Retinal pigment epithelial cell (primary cell): ENCODE measurements at regions not wholly inside any gene's neighbourhood (a gene's known extent, or its start where the extent isn't known, plus 50 kb on each side); places are given as distances from the start of the nearest gene placed in this dataset.
"Not testable (repeated sequence)": the region's sequence is repeated elsewhere in the genome, so short reads cannot be mapped to it uniquely, and the experiment has no call there.

Experiments used
- DNase-seq: peaks from one replicate; pipeline ENCODE4 v3.0.0-alpha.2; 2010; ENCODE audit warnings: low read depth
- H3K4me3 ChIP-seq: 2 replicates; pipeline ENCODE4 v1.5.1; 2011; ENCODE audit warnings: mild to moderate bottlenecking, low read length, control low read depth, moderate library complexity
- CTCF ChIP-seq: conservative IDR thresholded peaks from 2 replicates; pipeline ENCODE4 v1.5.1; 2011; ENCODE audit warnings: low read depth, low read length, control low read depth, inconsistent platforms

- TF ChIP-seq CTCF = no peak
- no peak overlapping the region for H3K4me3 ChIP-seq
- no peak for DNase-seq
Measured at GRCh38 chr4:16415751-16416150, 189.5 kb upstream of the TAPT1 start.

- H3K4me3 ChIP-seq = no peak overlapping the region
- no peak for TF ChIP-seq CTCF
Measured at GRCh38 chr4:16413814-16414555, 187.7 kb upstream of the TAPT1 start.

GRCh38 chr4:16411501-16412085, 185.3 kb upstream of the TAPT1 start:
- H3K4me3 ChIP-seq = no peak overlapping the region
- TF ChIP-seq CTCF = no peak
- DNase-seq = no peak

More at GRCh38 chr4:16413814-16414555, 187.7 kb upstream of the TAPT1 start:
- no peak for DNase-seq

GRCh38 chr4:16393216-16393615, 166.9 kb upstream of the TAPT1 start:
- H3K4me3 ChIP-seq, DNase-seq: not testable (repeated sequence)

DNA sequence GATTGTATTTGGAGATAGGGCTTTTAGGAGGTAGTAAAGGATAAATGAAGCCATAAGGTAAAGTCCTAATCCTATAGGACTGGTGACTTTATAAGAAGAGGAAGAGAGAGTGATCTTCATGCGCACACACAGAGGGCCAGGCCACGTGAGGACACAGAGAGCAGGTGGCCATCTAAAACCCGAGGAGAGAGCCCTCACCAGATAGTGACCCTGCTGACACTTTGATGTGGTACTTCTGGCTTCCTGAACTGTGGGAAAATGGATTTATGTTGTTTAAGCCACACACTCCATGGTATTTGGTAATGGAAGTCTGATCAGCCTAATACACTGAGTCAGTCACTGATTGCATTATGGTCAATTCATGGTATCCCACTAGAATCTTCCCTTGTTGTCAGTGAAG, 164.9 kb upstream of the TAPT1 start:
- DNase-seq = no peak
- no peak for TF ChIP-seq CTCF
- H3K4me3 ChIP-seq = no peak overlapping the region

DNA sequence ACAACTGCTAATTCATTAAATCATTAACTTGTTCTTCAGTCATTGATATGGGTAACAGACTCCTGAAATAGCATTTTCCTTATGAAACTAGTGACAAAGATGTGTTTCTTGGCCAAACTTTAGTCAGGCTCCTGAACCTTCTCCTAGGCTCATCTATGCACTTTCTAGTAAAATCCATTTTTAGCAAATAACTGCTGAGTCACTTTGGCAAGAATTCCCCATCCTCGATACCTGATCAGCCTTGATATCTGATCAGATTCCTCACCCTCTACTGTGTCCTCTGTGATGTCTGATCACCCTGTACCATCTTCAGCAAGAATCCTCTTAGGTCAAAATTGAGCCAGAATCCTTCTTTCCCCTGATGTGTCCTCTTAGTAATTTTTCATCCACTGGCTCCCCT, 161.2 kb upstream of the TAPT1 start:
- no peak for TF ChIP-seq CTCF
- DNase-seq = no peak
- no peak overlapping the region for H3K4me3 ChIP-seq

- TF ChIP-seq CTCF = no peak
- no peak overlapping the region for H3K4me3 ChIP-seq
- DNase-seq = no peak
Measured at GRCh38 chr4:16386711-16387320, 160.5 kb upstream of the TAPT1 start.
